ENCODE measurements at regions not wholly inside any gene's neighbourhood (a gene's known extent, or its start where the extent isn't known, plus 50 kb on each side); places are given as distances from the start of the nearest gene placed in this dataset.
A peak's percentile ranks its signal among the peaks of the same experiment; 100 is the strongest.

DNA sequence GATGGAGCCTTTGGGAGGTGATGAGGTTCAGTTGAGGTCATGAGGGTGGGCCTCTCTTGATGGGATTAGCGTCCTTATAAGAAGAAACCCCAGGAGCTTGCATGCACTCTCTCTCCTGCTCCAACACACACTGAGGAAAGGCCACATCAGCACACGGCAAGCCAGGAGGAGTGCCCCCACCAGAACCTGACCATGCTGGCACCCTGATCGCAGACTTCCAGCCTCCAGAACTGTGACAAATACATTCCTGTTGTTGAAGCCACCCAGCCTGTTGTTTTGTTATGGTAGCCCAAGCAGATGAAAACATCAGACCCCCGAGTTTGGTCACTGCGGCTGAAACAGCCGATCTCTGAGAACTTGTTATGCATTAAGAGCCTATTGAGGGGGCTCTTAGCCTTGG is 64.8 kb upstream of the SOD1 start:
- Histone ChIP-seq H3K27ac (no peak overlapping the region), H3K9me3 (peaks cover 0 to 8% (median 0%) of the 10 kb centered on the region in 12 donors), H3K4me3 (no peak overlapping the region), H3K4me1 (peaks cover 0 to 9% (median 0%) of the 10 kb centered on the region in 12 donors), H3K27me3 (peaks cover 0 to 3% (median 0%) of the 10 kb centered on the region in 9 donors), H3K36me3 (no peaks in the 10 kb centered on the region)
- intact Hi-C loops (cut with DNase I): loop anchor here in 1 of 10 donors (10.0 kb wide), 1 partner anchor 250 kb away; the partner anchor contains the start of gene TIAM1
- 84 to 97% (median 91%) methylated on average over 6 of the region's 6 CpGs for WGBS, 4 donors
- DNase-seq (no peak), ATAC-seq (no peak)
- no peak for TF ChIP-seq POLR2A (IDR thresholded peaks at IDR 0.05)
- TF ChIP-seq, protein P1, sequence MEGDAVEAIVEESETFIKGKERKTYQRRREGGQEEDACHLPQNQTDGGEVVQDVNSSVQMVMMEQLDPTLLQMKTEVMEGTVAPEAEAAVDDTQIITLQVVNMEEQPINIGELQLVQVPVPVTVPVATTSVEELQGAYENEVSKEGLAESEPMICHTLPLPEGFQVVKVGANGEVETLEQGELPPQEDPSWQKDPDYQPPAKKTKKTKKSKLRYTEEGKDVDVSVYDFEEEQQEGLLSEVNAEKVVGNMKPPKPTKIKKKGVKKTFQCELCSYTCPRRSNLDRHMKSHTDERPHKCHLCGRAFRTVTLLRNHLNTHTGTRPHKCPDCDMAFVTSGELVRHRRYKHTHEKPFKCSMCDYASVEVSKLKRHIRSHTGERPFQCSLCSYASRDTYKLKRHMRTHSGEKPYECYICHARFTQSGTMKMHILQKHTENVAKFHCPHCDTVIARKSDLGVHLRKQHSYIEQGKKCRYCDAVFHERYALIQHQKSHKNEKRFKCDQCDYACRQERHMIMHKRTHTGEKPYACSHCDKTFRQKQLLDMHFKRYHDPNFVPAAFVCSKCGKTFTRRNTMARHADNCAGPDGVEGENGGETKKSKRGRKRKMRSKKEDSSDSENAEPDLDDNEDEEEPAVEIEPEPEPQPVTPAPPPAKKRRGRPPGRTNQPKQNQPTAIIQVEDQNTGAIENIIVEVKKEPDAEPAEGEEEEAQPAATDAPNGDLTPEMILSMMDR (IDR thresholded peaks at IDR 0.05): no peak

DNA sequence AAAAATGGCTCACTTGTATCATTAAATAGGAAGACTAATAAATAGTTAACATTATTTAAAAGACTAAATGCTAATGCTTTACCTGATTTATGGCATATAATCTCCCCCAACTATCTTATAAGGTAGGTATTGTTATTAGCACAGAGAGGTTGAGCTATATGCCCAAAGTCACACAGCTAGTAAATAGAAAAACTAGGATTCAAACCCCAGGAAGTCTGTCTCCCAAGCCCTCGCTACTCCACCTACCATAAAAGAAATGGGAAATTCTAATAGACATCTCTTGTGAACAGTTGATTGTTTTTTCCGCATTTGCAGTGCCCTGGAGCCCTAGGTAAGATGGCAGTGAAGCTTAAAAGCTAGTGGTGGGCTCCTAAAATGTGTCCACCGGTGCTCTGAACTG is 65.2 kb upstream of the SOD1 start:
- ATAC-seq: no peak

DNA sequence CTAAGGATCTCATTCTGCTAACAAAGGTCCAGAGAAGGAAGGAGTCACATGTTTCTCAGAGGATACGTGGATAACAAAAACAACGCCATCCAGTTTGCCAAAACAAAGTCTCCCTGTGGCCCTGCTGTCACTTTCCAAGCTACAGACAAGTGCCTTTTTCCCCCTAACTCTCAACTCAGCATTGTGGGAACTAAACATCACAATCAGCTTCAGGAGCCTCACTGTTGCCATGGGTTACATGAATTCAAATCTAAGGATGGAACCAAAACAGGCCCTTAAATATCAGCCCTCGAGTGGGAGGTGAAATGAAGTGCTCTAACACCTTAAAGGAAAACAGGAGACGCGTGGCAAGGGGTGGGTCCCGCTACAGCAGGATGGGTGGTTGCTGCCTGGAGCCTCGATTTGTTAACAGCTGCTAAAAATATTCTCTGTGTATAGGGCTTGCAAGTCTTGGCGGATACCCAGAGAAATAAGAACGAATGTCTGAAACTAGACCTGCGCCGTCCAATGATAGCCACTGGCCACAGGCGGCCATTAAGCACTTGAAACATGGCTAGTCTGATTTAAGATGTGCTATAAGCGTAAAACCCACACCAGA is 66.4 kb upstream of the SOD1 start:
- no peaks in the 10 kb centered on the region for H3K36me3 ChIP-seq
- TF ChIP-seq, protein P1 (IDR thresholded peaks at IDR 0.05): no peak
- no peak for TF ChIP-seq POLR2A (IDR thresholded peaks at IDR 0.05)
- intact Hi-C loops (cut with DNase I): loop anchor here in 1 of 10 donors (10.0 kb wide), 1 partner anchor 248 kb away; the partner anchor contains the start of gene TIAM1
- peaks cover 0 to 9% (median 0%) of the 10 kb centered on the region in 12 donors for H3K4me1 ChIP-seq
- peaks cover 0 to 3% (median 0%) of the 10 kb centered on the region in 9 donors for H3K27me3 ChIP-seq
- DNase-seq (peak in 1 of 5 donors; percentile 30), ATAC-seq (peak in 3 of 4 donors; percentile 54 to 80 (median 78))
- no peak overlapping the region for H3K4me3 ChIP-seq
- H3K9me3 ChIP-seq: peaks cover 0 to 8% (median 0%) of the 10 kb centered on the region in 12 donors
- H3K27ac ChIP-seq: no peak overlapping the region
- WGBS, 4 donors: 22 to 29% (median 25%) methylated on average over 13 of the region's 13 CpGs

More for the DNA sequence above, 65.2 kb upstream of the SOD1 start:
- Histone ChIP-seq H3K36me3 (no peaks in the 10 kb centered on the region), H3K4me1 (peaks cover 0 to 9% (median 0%) of the 10 kb centered on the region in 12 donors), H3K27me3 (peaks cover 0 to 3% (median 0%) of the 10 kb centered on the region in 9 donors), H3K9me3 (peaks cover 0 to 8% (median 0%) of the 10 kb centered on the region in 12 donors), H3K4me3 (no peak overlapping the region), H3K27ac (no peak overlapping the region)
- 92 to 96% (median 95%) methylated on average over 3 of the region's 3 CpGs for WGBS, 4 donors
- TF ChIP-seq POLR2A (IDR thresholded peaks at IDR 0.05): no peak
- TF ChIP-seq, protein P1 (IDR thresholded peaks at IDR 0.05): no peak
- DNase-seq: no peak
- intact Hi-C loops (cut with DNase I): loop anchor here in 1 of 10 donors (10.0 kb wide), 1 partner anchor 249 kb away; the partner anchor contains the start of gene TIAM1

DNA sequence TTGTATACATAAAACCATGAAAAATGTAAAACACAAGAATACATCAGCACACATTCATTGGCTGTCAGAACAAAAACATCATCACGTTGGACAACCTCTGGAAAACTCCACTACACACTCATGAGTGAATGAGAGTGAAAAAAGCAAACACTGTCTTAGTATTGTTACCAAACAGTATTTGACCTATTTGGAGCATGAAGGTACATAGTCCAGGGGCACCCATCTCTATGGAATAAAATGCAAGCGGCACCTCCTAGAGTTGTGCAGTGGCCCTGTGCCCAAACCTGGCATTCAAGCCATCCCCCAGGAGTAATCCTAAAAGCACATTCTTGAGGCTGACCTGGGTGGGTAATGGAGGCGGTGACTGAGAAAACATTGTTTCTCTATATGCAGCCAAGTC is 67.0 kb upstream of the SOD1 start:
- H3K4me3 ChIP-seq: no peak overlapping the region
- WGBS, 4 donors: 87 to 94% (median 90%) methylated on average over 3 of the region's 3 CpGs
- intact Hi-C loops (cut with DNase I): loop anchor here in 1 of 10 donors (10.0 kb wide), 1 partner anchor 248 kb away; the partner anchor contains the start of gene TIAM1
- TF ChIP-seq, protein P1 (IDR thresholded peaks at IDR 0.05): no peak
- no peak for TF ChIP-seq POLR2A (IDR thresholded peaks at IDR 0.05)
- ATAC-seq (no peak), DNase-seq (no peak)
- no peak overlapping the region for H3K27ac ChIP-seq
- H3K27me3 ChIP-seq: no peaks in the 10 kb centered on the region
- H3K9me3 ChIP-seq: peaks cover 0 to 8% (median 0%) of the 10 kb centered on the region in 12 donors
- H3K36me3 ChIP-seq: no peaks in the 10 kb centered on the region
- peaks cover 0 to 9% (median 0%) of the 10 kb centered on the region in 12 donors for H3K4me1 ChIP-seq
